ENCODE measurements at regions not wholly inside any gene's neighbourhood (a gene's known extent, or its start where the extent isn't known, plus 50 kb on each side); places are given as distances from the start of the nearest gene placed in this dataset.

- no peak for TF ChIP-seq CTCF (IDR thresholded peaks at IDR 0.05)
- no peak for TF ChIP-seq POLR2A (IDR thresholded peaks at IDR 0.05)
Measured at GRCh38 chr15:39466750-39467105, 114.2 kb upstream of the THBS1 start.
